ENCODE measurements at regions not wholly inside any gene's neighbourhood (a gene's known extent, or its start where the extent isn't known, plus 50 kb on each side); places are given as distances from the start of the nearest gene placed in this dataset.

- TF ChIP-seq CTCF (IDR thresholded peaks at IDR 0.05; ENCODE audit: insufficient read depth, low read length, poor library complexity, severe bottlenecking): no peak
- TF ChIP-seq EZH2phosphoT487 (conservative IDR thresholded peaks at IDR 0.05; ENCODE audit: low read length): no peak
Measured at GRCh38 chr16:31706925-31707324, 166.7 kb upstream of the ZNF267 start.

All from SU-DHL-6 (cell line).